Thymus (tissue), 11 donors: ENCODE measurements at regions not wholly inside any gene's neighbourhood (a gene's known extent, or its start where the extent isn't known, plus 50 kb on each side); places are given as distances from the start of the nearest gene placed in this dataset.

Experiments used
- DNase-seq, 9 donors: peaks; one replicate each; pipeline ENCODE4 v3.0.0-alpha.2; 2013; ENCODE audit warnings: low spot score in 9 of 9, low read depth in 6 of 9, missing footprints in 1 of 9
- H3K27ac ChIP-seq, 2 donors: one replicate each; pipeline ENCODE4 v1.5.1; 2013; ENCODE audit warnings: control low read depth in 1 of 2, low read depth in 1 of 2, low read length in 1 of 2, mild to moderate bottlenecking in 1 of 2, moderate library complexity in 1 of 2
- H3K27me3 ChIP-seq, 2 donors: one replicate each; pipeline ENCODE4 v1.5.1; 2013; ENCODE audit warnings: low read length in 1 of 2; ENCODE audit not compliant: control insufficient read depth in 2 of 2, insufficient read depth in 1 of 2
- H3K36me3 ChIP-seq, 2 donors: one replicate each; pipeline ENCODE4 v1.5.1; 2013; ENCODE audit warnings: low read length in 1 of 2, mild to moderate bottlenecking in 1 of 2, moderate library complexity in 1 of 2; ENCODE audit not compliant: control insufficient read depth in 2 of 2, insufficient read depth in 2 of 2
- H3K4me1 ChIP-seq, 2 donors: one replicate each; pipeline ENCODE4 v1.5.1; 2013; ENCODE audit warnings: low read length in 2 of 2; ENCODE audit not compliant: control insufficient read depth in 2 of 2, insufficient read depth in 2 of 2
- H3K4me3 ChIP-seq, 2 donors: one replicate each; pipeline ENCODE4 v1.5.1; 2013; ENCODE audit warnings: low read length in 2 of 2, control low read depth in 1 of 2, mild to moderate bottlenecking in 1 of 2
- H3K9me3 ChIP-seq, 2 donors: one replicate each; pipeline ENCODE4 v1.5.1; 2013; ENCODE audit warnings: low read length in 1 of 2, mild to moderate bottlenecking in 1 of 2; ENCODE audit not compliant: control insufficient read depth in 2 of 2, insufficient read depth in 1 of 2
- WGBS: extraction: QIAGEN DNeasy Blood & Tissue Kit; methylation state at CpG from one replicate; pipeline ENCODE4 v1.1.7; 2013; 5-methylcytosine and 5-hydroxymethylcytosine counted together
- donor health status: healthy.

GRCh38 chr12:113667676-113668356, 196.1 kb upstream of the LHX5 start:
- Histone ChIP-seq H3K36me3 (no peaks in the 10 kb centered on the region), H3K27me3 (peaks cover 5 to 41% of the 10 kb centered on the region in 2 donors), H3K27ac (no peak overlapping the region), H3K9me3 (no peaks in the 10 kb centered on the region), H3K4me3 (no peak overlapping the region), H3K4me1 (no peaks in the 10 kb centered on the region)
- no peak for DNase-seq
- WGBS, result 75% methylated on average over 6 of the region's 6 CpGs

- H3K9me3 ChIP-seq, result no peaks in the 10 kb centered on the region
- H3K4me1 ChIP-seq, result no peaks in the 10 kb centered on the region
- peaks cover 5 to 41% of the 10 kb centered on the region in 2 donors for H3K27me3 ChIP-seq
- DNase-seq, result no peak
- H3K4me3 ChIP-seq, result no peak overlapping the region
- H3K27ac ChIP-seq, result no peak overlapping the region
- H3K36me3 ChIP-seq, result no peaks in the 10 kb centered on the region
- 73% methylated on average over 1 of the region's 1 CpG for WGBS
These were observed 195.4 kb upstream of the LHX5 start for GRCh38 chr12:113667095-113667494.

GRCh38 chr12:113666223-113666622, 194.6 kb upstream of the LHX5 start:
- DNase-seq, result no peak
- no peaks in the 10 kb centered on the region for H3K36me3 ChIP-seq
- no peak overlapping the region for H3K4me3 ChIP-seq
- WGBS, result 72% methylated on average over 6 of the region's 6 CpGs
- H3K9me3 ChIP-seq, result no peaks in the 10 kb centered on the region
- no peaks in the 10 kb centered on the region for H3K4me1 ChIP-seq
- no peak overlapping the region for H3K27ac ChIP-seq
- peaks cover 5 to 35% of the 10 kb centered on the region in 2 donors for H3K27me3 ChIP-seq

DNA sequence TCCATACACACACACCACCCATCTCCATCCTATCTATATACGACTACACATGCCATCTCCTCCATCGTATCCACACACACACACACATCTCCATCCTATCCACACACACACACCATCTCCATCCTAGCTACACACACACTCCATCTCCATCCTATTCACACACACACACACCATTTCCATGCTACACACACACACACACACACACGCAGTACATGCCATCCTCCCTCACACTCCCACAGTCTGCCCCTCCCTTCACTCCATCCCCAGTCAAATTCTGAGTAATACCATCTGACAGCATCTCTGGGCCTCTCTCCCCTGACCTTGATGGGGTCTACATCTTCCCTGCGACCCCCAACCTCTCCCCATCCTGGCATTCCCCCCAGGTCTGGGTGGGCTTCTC, 193.8 kb upstream of the LHX5 start:
- Histone ChIP-seq H3K27me3 (peaks cover 5 to 31% of the 10 kb centered on the region in 2 donors), H3K4me3 (no peak overlapping the region), H3K4me1 (no peaks in the 10 kb centered on the region), H3K9me3 (no peaks in the 10 kb centered on the region), H3K27ac (no peak overlapping the region), H3K36me3 (no peaks in the 10 kb centered on the region)
- no peak for DNase-seq
- 86% methylated on average over 4 of the region's 4 CpGs for WGBS

DNA sequence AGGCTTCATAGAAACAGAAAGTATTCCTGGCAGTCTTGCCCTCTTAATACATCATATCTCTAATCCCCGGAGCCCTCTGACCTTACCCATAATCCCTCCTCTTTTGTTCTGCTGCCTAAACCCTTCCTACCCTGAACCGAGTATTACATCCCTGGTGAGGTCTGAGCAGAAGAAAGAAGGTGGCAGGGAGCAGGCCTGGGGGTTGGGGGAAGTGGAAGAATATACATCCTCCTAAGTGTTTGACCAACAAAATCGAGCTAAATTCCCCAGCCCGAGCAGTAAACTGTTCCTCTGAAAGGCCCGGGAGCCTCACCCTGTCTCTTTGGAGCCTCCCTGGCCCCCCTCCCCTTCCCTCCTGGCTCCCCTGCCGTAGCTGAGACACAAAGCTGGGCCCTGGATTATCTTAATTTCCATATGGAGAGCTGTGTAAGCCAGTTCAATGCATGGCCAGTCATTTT, 192.6 kb upstream of the LHX5 start:
- no peak for DNase-seq
- Histone ChIP-seq H3K36me3 (no peaks in the 10 kb centered on the region), H3K4me3 (no peak overlapping the region), H3K27me3 (peaks cover 3 to 20% of the 10 kb centered on the region in 2 donors), H3K27ac (no peak overlapping the region), H3K4me1 (no peaks in the 10 kb centered on the region), H3K9me3 (no peaks in the 10 kb centered on the region)
- 47% methylated on average over 6 of the region's 6 CpGs for WGBS

- no peaks in the 10 kb centered on the region for H3K9me3 ChIP-seq
- 89% methylated on average over 10 of the region's 10 CpGs for WGBS
- H3K27me3 ChIP-seq, result peaks cover 3 to 16% of the 10 kb centered on the region in 2 donors
- no peaks in the 10 kb centered on the region for H3K4me1 ChIP-seq
- H3K36me3 ChIP-seq, result no peaks in the 10 kb centered on the region
- no peak overlapping the region for H3K27ac ChIP-seq
- no peak for DNase-seq
- H3K4me3 ChIP-seq, result no peak overlapping the region
These were observed 191.7 kb upstream of the LHX5 start for GRCh38 chr12:113663396-113663795.

GRCh38 chr12:113660936-113661335, 189.3 kb upstream of the LHX5 start:
- Histone ChIP-seq H3K9me3 (no peaks in the 10 kb centered on the region), H3K36me3 (no peaks in the 10 kb centered on the region), H3K4me3 (no peak overlapping the region), H3K4me1 (no peaks in the 10 kb centered on the region), H3K27me3 (peaks cover 0 to 1% of the 10 kb centered on the region in 2 donors), H3K27ac (no peak overlapping the region)
- whole genome bisulfite sequencing, result 73% methylated on average over 2 of the region's 2 CpGs
- no peak for DNase-seq

DNA sequence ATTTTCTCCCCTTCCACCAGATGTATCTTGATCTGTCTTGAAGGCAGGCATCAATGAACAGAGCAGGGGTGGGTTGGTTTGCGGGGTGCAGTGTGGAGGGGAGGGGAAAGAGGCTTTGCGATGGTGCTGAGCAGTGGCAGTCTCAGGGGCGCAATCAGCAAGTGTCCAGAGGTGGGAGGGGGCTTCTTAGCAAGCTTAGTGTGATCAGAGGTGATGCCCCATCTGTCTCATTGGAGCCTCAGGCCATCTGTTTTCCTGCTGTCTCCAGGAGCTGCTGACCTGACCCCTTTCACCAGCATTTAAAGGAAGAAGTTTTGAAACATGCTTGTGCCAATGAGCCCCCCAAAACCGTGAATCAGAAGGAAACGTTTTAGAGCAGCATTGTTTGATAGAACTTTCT, 187.7 kb upstream of the LHX5 start:
- 77% methylated on average over 5 of the region's 5 CpGs for WGBS
- Histone ChIP-seq H3K4me1 (no peaks in the 10 kb centered on the region), H3K4me3 (no peak overlapping the region), H3K9me3 (no peaks in the 10 kb centered on the region), H3K27me3 (no peaks in the 10 kb centered on the region), H3K36me3 (no peaks in the 10 kb centered on the region), H3K27ac (no peak overlapping the region)
- DNase-seq, result no peak

DNA sequence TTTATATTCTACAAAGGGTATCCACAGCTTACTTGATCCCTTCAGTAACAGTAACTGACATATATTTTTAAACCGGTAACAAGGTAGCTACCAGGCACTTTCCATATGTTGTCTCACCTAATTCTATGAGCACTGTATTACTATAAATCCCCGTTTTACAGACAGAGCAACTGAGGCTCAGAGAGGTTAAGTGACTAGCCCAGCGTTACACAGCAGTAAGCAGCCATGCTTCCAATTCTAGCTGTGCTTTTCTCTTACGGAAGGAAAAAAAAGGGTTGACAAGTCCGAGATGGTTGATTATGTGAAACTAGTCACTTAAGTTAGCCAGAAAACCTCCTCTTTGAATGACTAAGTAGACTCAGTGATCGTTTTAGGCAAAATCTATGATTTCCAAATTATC, 187.3 kb upstream of the LHX5 start:
- H3K4me1 ChIP-seq, result no peaks in the 10 kb centered on the region
- no peaks in the 10 kb centered on the region for H3K27me3 ChIP-seq
- DNase-seq, result no peak
- no peaks in the 10 kb centered on the region for H3K9me3 ChIP-seq
- H3K36me3 ChIP-seq, result no peaks in the 10 kb centered on the region
- no peak overlapping the region for H3K4me3 ChIP-seq
- 77% methylated on average over 6 of the region's 6 CpGs for WGBS
- no peak overlapping the region for H3K27ac ChIP-seq
